ENCODE measurements at regions not wholly inside any gene's neighbourhood (a gene's known extent, or its start where the extent isn't known, plus 50 kb on each side); places are given as distances from the start of the nearest gene placed in this dataset.

- Mint-ChIP-seq H3K9me3 (no peaks in the 10 kb centered on the region), H3K36me3 (no peaks in the 10 kb centered on the region)
These were observed 109.8 kb downstream of the GGTLC2 start for GRCh38 chr22:22754268-22754657.

GRCh38 chr22:22754961-22755777 is 110.8 kb downstream of the GGTLC2 start:
- Mint-ChIP-seq H3K27me3 (ENCODE audit: insufficient read depth, low read depth) (peaks cover 6% of the 10 kb centered on the region), H3K4me1 (no peaks in the 10 kb centered on the region)

More at GRCh38 chr22:22754268-22754657, 109.8 kb downstream of the GGTLC2 start:
- H3K36me3 ChIP-seq: no peaks in the 10 kb centered on the region
- H3K79me2 ChIP-seq (ENCODE audit: low read depth): no peaks in the 10 kb centered on the region
- H3K27me3 ChIP-seq: peaks cover 79% of the 10 kb centered on the region
- TF ChIP-seq CTCF (IDR thresholded peaks at IDR 0.05) (no peak), EZH2 (IDR thresholded peaks at IDR 0.05) (no peak), EZH2phosphoT487 (IDR thresholded peaks at IDR 0.05) (no peak)
- Mint-ChIP-seq H3K27ac (no peak overlapping the region), H3K27me3 (ENCODE audit: insufficient read depth, low read depth) (peaks cover 6% of the 10 kb centered on the region), H3K4me3 (no peak overlapping the region), H3K4me1 (no peaks in the 10 kb centered on the region)
- no peaks in the 10 kb centered on the region for H3F3A ChIP-seq (ENCODE audit: low read depth)
- no peak overlapping the region for H3K4me3 ChIP-seq
- DNase-seq (ENCODE audit: low spot score): no peak
- H3K9me3 ChIP-seq (ENCODE audit: low read depth): no peaks in the 10 kb centered on the region
- no peaks in the 10 kb centered on the region for H4K20me1 ChIP-seq (ENCODE audit: low read depth)
- no peaks in the 10 kb centered on the region for H3K4me1 ChIP-seq
- no peak overlapping the region for H2AFZ ChIP-seq (replicated peaks)
- no peak overlapping the region for H3K9ac ChIP-seq
- H3K4me2 ChIP-seq: no peak overlapping the region
- no peak overlapping the region for H3K27ac ChIP-seq

GRCh38 chr22:22755778-22756100 is 111.3 kb downstream of the GGTLC2 start:
- H3K36me3 Mint-ChIP-seq: no peaks in the 10 kb centered on the region
- no peaks in the 10 kb centered on the region for H3K4me1 ChIP-seq
- H3K4me3 ChIP-seq: no peak overlapping the region
- peak overlapping the region; percentile 50 for H3K27ac Mint-ChIP-seq
- no peaks in the 10 kb centered on the region for H3K9me3 Mint-ChIP-seq
- no peaks in the 10 kb centered on the region for H3K79me2 ChIP-seq (ENCODE audit: low read depth)
- no peaks in the 10 kb centered on the region for H3K36me3 ChIP-seq
- H3K4me1 Mint-ChIP-seq: no peaks in the 10 kb centered on the region
- DNase-seq (ENCODE audit: low spot score): no peak
- H3K27ac ChIP-seq: no peak overlapping the region
- no peak overlapping the region for H3K4me3 Mint-ChIP-seq
- H3F3A ChIP-seq (ENCODE audit: low read depth): no peaks in the 10 kb centered on the region
- H3K27me3 Mint-ChIP-seq (ENCODE audit: insufficient read depth, low read depth): peaks cover 6% of the 10 kb centered on the region
- TF ChIP-seq EZH2phosphoT487 (IDR thresholded peaks at IDR 0.05) (no peak), CTCF (IDR thresholded peaks at IDR 0.05) (no peak)
- no peak overlapping the region for H3K9ac ChIP-seq
- peaks cover 79% of the 10 kb centered on the region for H3K27me3 ChIP-seq
- no peaks in the 10 kb centered on the region for H4K20me1 ChIP-seq (ENCODE audit: low read depth)
- H3K9me3 ChIP-seq (ENCODE audit: low read depth): no peaks in the 10 kb centered on the region
- no peak overlapping the region for H2AFZ ChIP-seq (replicated peaks)
- no peak overlapping the region for H3K4me2 ChIP-seq

More at GRCh38 chr22:22754961-22755777, 110.8 kb downstream of the GGTLC2 start:
- H3K4me1 ChIP-seq: no peaks in the 10 kb centered on the region
- peaks cover 79% of the 10 kb centered on the region for H3K27me3 ChIP-seq
- no peaks in the 10 kb centered on the region for H3F3A ChIP-seq (ENCODE audit: low read depth)
- Mint-ChIP-seq H3K27ac (no peak overlapping the region), H3K36me3 (no peaks in the 10 kb centered on the region), H3K9me3 (no peaks in the 10 kb centered on the region), H3K4me3 (no peak overlapping the region)
- no peak overlapping the region for H3K27ac ChIP-seq
- TF ChIP-seq CTCF (IDR thresholded peaks at IDR 0.05): no peak
- TF ChIP-seq EZH2 (IDR thresholded peaks at IDR 0.05): no peak
- TF ChIP-seq EZH2phosphoT487 (IDR thresholded peaks at IDR 0.05): no peak
- no peaks in the 10 kb centered on the region for H3K79me2 ChIP-seq (ENCODE audit: low read depth)
- no peak for DNase-seq (ENCODE audit: low spot score)
- no peaks in the 10 kb centered on the region for H3K36me3 ChIP-seq
- no peak overlapping the region for H2AFZ ChIP-seq (replicated peaks)
- no peak overlapping the region for H3K4me3 ChIP-seq
- H3K9me3 ChIP-seq (ENCODE audit: low read depth): no peaks in the 10 kb centered on the region
- H4K20me1 ChIP-seq (ENCODE audit: low read depth): no peaks in the 10 kb centered on the region
- no peak overlapping the region for H3K9ac ChIP-seq
- no peak overlapping the region for H3K4me2 ChIP-seq

Measured in neural progenitor cell (in vitro differentiated cells).